Stimulated activated CD8-positive, alpha-beta memory T cell treated with anti-CD3 and anti-CD28 coated beads, Interleukin-4, amount 100 ng/mL, for 48 hours (primary cell): ENCODE measurements at regions not wholly inside any gene's neighbourhood (a gene's known extent, or its start where the extent isn't known, plus 50 kb on each side); places are given as distances from the start of the nearest gene placed in this dataset.

Experiments used
- DNase-seq: peaks from one replicate; pipeline ENCODE4 v3.0.0-alpha.2; 2020

DNA sequence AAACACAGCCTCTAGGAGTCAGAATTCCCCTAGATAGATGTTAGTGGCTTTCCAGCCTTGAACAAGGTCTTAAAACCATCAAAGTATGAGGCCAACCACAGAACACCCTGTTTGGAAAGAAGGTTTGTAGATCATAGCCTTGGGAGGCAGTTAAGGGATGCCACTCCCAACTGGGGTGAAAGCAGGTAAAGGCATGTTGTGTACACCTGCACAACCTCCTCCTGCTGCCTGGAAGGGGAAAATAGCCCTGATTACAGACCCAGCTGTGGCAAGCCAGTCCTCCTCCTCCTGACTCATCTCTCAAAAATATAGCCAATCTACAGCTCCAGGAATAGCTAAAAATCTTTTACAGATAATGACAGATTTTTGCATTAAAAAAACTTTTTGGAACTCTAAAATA, 108.1 kb downstream of the RBM43 start:
- no peak for DNase-seq

GRCh38 chr2:151150331-151151320, 111.0 kb downstream of the RBM43 start:
- DNase-seq, result no peak

DNA sequence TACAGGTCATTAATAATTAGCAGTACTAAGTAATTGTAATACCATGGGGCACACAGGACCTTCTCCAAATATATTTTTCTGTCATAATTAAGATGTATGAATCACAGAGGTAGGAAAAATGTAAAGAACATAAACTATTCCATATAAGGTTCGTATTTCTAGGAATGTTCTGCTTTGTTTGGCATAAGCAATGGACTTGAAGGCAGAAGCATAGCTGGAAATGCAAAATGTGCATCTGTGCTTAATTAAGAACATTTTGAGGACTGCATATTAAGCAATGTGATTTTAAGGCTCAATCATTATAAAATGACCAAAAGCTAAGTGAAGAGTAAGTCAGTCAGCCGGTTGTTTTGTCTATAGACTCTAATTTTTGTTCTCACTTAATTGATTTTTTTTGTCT, 123.2 kb downstream of the RBM43 start:
- no peak for DNase-seq

GRCh38 chr2:151137526-151137925, 124.1 kb downstream of the RBM43 start:
- no peak for DNase-seq

DNA sequence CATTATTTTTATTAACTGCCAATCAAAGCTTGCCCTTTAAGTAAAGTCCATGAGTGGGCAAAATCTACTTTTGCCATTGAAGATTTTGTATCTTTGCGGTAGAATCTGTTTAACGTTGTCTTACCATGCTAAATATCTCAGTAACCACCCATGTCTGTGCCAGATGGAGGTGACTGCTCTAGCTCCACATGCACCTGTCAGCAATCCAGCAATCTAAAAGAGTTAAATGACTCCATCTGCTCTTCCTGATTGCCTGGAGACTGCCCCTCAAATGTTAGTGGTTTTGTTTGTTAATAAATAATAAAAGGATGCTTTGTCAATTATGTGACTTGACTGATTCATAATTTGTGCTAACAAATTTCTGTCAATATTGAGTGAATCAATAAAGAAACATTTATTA, 141.7 kb downstream of the RBM43 start:
- no peak for DNase-seq

DNA sequence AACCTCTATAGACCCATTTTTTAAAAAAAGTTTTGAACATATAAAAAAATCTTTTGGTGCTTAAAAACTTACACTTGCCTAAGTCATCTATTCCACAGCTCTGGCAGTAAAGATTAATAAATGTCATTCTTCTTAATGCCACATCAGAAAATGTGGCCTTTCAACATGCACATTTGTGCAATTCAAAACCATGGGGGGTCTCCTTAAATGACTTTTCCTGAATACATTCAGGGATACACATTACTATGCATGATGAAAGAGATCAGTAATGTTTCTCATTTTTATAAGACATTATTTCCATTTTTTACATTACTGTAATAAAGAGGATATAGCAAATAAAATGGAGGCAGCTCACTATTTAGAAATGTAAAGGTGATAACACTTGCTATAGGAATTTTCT, 142.3 kb downstream of the RBM43 start:
- DNase-seq, result no peak

- DNase-seq, result no peak
Measured at GRCh38 chr2:151118269-151118668, 143.4 kb downstream of the RBM43 start.

DNA sequence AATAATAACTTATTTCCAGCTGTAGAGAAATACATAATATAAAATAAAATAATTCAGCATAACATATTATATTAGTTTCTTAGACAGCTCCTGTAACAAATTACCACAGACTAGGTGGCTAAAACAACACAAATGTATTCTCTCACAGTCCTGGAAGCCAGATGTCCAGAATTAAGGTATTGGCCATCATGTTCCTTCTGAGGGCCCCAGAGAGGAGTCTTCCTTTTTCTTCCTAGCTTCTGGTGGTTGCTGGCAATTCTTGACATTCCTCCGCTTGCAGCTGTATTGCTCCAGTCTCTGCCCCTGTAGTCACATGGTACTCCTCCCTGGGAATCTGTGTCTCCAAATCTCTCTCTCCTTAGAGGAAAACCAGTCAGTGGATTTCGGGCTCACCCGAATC, 146.8 kb downstream of the RBM43 start:
- no peak for DNase-seq

GRCh38 chr2:151113318-151113717, 148.3 kb downstream of the RBM43 start:
- no peak for DNase-seq

- DNase-seq, result no peak
Measured at GRCh38 chr2:151111599-151112278, 149.9 kb downstream of the RBM43 start.

DNA sequence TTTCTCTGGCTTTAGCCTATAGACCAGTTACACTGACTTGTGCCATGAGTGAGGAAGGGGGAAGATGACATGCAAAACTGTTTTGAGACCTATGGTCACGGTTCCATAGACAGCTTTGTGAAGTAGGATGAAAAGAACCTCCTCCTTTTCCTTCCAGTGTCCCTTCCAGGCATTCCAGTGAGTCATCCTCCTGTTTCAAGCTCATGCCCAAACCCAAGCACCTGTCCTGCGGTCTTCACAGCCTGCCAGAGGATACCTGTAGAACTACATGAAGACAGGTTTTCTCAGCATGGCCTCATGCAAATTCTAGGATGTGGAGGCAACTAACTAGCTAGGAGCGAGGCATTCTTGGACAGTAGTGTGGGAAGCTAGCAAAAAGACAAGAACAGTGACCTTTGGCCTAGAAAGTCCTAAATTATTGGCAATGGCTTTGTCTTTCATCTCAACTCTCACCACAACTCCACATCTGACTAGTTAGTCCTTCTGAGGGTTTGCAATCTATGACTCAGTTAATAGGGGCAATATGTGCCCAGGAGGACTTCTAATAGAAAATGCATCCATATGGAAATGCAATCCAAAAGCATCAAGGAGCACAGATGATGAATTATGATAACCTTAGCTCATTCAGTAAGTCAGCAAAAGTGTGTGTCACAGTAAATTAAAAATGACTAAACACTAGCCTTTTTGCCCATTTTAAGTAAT, 154.7 kb downstream of the RBM43 start:
- no peak for DNase-seq

- DNase-seq, result no peak
Measured at GRCh38 chr2:151103551-151103950, 158.1 kb downstream of the RBM43 start.

- DNase-seq, result no peak
Measured at GRCh38 chr2:151102226-151102625, 159.4 kb downstream of the RBM43 start.

GRCh38 chr2:151098841-151099240, 162.8 kb downstream of the RBM43 start:
- DNase-seq, result no peak

DNA sequence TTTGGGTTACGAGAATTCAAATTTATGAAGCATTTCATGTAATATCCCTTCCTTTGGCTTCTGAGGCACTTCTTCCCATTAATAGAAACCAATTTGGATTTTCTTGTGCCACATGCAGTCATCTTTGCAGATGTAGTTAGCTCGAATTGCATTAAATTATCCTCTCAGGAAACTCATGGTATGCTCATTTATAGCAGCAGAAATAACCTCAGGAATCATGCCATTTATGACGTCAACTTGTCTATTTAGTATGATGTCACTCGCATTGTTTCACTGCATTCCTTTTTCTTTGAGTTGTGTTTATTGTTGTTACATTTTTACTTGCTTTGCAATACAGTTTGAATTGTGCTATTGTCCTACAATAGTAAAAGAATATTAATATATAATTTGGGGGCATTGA, 163.8 kb downstream of the RBM43 start:
- no peak for DNase-seq

GRCh38 chr2:151097128-151097527, 164.5 kb downstream of the RBM43 start:
- no peak for DNase-seq

- no peak for DNase-seq
Measured at GRCh38 chr2:151096235-151096634, 165.4 kb downstream of the RBM43 start.

- DNase-seq, result no peak
Measured at GRCh38 chr2:151095463-151095862, 166.2 kb downstream of the RBM43 start.

DNA sequence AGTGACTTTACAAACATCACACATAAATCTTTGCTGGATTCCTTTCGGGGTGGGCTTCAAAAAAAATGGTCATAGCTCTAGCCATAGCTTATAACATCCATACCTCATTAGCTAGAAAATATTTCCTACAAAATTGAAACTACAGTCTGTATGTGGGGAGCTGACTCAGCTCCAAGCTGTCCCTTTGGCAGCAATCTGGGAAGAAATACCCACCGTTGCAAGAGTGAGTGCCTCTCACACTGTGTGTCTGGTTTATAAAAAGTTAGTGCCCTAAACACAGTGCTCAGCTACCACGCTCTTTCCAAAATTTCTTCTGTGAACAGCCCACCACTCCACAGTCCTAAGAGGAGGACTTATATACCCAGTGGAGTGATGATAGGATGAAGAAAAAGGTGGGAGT, 170.1 kb downstream of the RBM43 start:
- no peak for DNase-seq

DNA sequence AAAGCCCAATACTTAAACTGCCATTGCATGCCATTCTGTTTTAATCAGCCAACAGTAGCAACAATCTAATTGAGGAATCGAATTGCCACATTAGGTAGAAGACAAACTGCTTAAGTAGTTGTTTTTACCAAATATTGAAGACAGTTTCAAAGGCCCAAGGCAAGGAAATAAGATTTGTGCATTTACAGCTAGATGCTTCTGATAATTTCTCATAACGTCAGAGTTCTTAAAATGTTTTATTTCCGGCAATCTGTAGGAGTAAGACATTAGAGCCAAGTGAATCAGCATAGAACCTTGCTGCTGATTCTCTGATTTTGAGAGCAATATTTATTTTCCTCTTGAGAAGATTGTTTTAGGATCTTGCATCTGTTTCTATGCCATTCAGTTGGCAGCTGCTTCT, 174.3 kb downstream of the RBM43 start:
- no peak for DNase-seq

GRCh38 chr2:151085181-151085611, 176.5 kb downstream of the RBM43 start:
- no peak for DNase-seq

DNA sequence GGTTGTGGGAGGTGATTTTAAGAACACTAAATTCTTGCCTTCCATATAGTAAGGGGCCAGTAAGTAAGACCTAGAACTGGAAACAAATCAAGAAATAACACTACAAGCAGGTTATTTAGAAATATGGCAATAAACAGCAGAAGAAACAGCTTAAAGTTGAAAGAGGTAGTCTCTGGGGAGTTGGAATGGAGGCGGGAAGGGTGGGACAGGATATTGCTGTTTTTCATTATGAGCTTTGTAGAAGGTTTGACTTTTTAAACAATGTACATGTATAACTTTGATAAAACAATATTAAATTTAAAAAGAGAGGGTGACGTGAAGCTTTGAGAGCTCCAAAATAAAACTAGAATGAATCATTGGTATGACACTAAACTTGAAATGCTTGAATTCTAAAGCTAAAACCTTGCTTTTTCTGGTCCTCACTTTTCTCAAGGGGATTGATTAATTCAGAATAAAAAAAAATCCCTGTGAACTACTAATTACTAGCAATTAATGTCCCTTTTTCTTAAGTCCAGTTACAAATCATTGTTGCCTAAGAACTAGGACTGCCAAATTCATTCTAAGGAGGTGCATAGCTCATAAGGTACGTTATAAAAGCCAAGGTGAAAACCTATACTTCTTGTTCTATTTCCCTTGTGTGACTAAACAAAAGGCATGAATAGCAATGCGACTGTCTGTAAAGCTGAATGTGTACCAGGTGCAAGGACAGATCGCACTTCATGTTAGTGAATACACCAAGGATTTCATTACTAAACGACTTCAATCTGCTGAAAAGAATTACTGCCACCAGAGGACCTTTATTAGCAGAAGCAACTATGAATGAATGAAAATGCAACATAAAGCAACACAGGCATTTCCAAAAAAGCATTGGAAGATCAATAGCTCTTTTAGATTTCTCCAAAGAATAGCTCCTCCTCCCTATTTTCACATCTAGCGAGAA, 177.5 kb downstream of the RBM43 start:
- DNase-seq, result no peak
